ENCODE measurements at regions not wholly inside any gene's neighbourhood (a gene's known extent, or its start where the extent isn't known, plus 50 kb on each side); places are given as distances from the start of the nearest gene placed in this dataset.

GRCh38 chr1:37284053-37284452, 190.3 kb upstream of the ZC3H12A start:
- TF ChIP-seq ZFX (IDR thresholded peaks at IDR 0.05) (no peak), CTCF (conservative IDR thresholded peaks at IDR 0.05) (no peak)
